COR-L47 (cell line): ENCODE measurements at regions not wholly inside any gene's neighbourhood (a gene's known extent, or its start where the extent isn't known, plus 50 kb on each side); places are given as distances from the start of the nearest gene placed in this dataset.

ENCODE experiments used
- DNase-seq: peaks from one replicate; lab custom pipeline; 2025; lab: John Stamatoyannopoulos, UW

DNA sequence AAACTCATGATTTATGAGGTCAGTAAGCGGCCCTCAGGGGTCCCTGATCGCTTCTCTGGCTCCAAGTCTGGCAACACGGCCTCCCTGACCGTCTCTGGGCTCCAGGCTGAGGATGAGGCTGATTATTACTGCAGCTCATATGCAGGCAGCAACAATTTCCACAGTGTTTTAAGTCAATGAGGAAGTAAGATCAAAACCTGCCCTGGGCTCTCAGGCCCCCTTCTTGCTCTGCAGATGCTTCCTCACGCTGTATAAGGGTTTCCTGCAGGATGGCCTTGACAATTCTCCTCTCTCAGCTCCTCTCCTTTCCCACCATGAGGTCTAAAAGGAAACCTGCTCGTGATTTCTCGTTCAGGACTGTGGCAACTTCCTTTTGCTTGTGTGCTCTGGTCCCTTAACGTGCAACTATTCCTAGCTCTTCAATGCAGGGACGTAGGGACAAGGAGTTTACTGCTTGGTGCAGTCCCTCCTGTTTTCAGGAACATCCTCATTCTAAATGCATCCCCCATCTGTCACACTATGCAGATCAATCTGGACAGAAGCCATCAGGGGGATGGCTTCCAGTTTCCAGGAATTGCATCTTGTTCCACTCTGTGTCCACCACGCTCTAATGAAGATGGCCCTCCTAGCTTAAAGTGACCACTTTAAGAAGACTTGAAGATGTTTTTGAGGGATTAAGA lies 64.3 kb upstream of the IGLL5 start:
- no peak for DNase-seq

DNA sequence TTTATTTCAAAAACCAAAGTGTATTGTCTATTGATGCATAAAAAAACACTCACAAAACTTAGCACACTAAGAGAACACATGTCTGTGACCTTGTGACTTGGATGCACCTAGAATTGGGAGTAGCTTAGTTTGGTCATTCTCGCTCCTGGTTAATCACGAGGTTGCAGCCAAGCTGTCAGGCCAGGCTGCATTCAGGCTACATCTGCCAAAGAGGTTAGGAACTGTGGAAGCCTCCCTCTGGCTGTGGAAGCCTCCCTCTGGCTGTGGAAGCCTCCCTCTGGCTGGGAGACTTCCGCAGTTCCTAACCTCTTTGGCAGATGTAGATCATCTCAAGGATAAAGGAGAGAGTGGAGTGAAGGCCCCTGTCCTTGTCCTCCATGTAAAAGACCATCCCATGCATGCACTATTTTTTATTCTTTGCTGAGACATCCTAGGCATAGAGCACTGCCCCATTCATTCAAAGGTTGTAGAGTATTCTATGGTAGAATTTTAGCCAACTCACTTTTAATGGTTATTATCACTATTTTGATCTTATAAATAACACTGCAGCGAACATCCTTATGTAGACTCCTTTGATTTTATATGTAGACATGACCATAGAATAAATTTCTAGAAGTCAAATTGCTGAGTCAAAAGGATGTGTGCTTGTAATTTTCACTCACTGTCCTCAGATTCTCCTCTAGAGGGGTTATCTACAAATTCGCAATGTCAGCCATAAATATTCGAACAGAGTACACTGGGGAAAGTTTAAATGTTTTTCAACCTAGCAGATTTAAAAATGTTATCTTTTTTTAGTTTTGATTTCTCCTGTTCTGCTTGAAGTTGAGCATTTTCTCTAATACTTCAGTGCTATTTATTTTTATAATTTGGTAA lies 63.0 kb upstream of the IGLL5 start:
- no peak for DNase-seq

DNA sequence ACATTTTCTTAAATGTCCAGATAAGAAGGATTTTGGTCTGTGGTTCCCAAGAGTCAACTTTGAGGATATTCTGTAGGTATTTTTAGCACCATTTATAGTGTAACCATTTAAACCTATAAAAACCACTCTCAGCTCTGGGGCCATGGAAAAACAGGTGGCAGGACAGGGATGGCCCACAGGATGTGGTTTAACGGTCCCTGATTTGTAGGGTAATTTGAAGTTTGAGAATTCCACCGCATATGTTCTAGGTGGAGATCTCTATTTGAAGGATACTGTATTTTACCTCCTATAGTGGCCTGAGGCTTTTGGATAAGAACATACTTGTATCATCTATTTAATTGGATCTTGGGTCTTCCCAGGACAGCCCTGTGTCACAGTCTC lies 62.4 kb upstream of the IGLL5 start:
- no peak for DNase-seq

DNA sequence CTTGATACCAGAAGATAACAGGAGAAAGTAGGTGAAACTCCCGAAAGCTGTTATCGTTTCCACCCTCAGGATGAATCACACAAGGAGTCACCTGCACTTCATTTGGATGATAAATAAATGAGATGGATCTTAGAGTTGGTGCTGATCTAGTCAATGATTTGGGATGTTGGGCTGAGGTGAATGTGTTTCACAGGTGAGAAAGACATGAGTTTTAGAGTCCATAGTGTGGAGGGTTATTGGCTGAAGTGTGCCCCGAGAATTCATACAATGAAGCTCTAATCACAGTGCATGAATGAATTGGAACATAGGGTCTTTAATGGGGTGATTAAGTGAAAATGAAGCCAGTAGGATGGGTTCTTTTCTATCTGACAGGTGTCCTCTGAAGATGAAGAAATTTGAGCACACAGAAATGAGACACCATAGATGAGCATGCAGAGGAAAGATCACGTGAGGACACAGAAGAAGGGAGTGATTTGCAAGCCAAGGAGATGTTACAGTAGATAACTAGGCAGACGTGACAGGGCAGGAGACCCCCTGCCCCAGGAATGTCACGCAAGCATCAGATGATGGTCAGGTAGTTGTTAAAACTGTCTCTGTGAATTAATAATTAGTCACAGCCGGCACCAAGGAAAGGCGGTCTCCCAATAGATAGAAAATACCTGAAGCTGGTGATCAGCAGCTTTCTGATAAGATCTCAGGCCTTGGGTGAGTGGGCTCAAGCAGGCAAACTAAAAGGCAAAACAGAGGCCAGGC lies 60.3 kb upstream of the IGLL5 start:
- no peak for DNase-seq

DNA sequence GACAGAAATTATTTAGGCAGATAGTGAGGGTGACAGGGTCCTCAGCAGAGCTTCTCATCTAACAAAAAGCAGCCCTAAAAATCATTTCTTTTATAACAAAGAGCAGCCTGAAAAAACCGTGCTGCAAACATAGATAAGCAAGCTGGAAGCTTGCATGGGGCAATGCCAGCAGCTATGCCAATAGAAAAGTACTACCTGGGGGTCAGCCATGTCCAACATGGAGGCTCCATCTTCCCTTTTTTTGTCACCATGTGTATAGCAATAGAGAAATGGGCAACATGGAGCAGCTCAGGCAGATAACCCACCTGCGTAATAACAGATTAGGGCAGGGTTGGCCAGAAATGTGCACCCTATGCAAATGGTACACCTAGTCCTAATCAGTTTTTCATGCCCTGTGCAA lies 57.4 kb upstream of the IGLL5 start:
- DNase-seq: no peak

DNA sequence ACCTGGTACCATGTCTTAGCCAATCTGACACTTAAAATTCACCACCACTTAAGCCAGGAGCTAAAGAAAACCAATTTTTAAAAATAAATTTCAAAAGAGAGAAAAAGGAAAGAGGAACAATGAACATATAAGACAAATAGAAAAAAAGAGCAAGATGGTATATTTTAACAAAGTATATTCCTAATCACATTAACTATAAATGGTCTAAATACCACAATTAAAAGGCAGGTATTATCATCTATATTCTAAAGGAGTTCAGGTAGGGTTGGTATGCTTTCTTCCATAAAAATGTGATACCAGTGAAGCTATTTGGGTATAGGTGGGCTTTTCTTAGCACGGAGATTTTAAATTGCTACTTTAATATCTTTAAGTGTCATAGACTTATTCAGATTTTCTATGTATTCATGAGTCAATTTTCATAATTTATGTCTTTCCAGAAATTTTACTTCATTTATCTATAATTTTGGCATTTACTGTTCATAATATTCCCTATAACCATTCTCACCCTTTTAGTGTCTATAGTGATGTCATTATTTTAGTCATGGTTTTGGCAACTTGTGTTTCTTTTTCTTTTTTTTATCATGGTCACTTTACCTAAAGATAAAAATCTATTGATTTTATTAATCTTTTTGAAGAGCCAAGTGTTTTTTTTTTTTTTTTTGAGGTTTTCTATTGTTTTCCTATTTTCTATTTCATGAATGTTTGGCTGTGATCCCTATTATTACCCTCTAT lies 56.5 kb upstream of the IGLL5 start:
- DNase-seq: no peak

DNA sequence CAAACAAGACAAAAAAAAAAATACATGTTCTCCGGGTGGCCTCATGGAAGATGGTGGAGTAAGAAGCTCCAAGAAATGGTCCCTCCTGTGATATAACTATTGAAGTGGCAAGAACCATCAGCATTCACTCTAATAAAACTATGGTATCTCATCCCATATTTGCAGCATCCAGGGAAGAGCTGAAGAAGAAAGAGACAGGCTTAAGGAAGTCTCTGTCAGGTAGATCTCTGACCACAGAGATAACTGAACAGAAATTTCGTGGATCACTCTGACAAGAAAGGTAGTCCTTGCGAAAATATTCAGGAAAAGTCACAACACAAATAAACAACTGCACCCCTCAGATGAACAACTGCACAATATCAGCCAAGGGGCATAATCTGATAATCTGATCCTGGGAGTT lies 54.6 kb upstream of the IGLL5 start:
- no peak for DNase-seq

DNA sequence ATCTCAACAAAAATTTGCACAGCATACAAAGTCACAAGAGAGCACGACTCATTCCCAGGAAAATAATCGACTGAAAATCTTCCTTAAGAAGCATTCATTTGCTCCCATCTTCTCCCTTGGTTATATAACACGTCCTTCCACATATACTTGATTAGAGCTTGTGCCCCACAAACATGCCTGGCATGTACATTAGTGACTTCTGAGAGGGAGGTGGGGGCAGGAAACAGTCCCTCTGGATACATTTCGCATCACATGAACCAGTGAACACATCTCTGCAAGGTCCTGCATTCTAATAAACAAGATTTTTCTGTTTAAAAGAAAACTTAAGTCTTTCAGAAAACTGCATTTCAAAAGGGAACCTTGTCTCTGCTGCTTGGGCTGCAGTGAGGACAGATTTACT lies 54.1 kb upstream of the IGLL5 start:
- no peak for DNase-seq

DNA sequence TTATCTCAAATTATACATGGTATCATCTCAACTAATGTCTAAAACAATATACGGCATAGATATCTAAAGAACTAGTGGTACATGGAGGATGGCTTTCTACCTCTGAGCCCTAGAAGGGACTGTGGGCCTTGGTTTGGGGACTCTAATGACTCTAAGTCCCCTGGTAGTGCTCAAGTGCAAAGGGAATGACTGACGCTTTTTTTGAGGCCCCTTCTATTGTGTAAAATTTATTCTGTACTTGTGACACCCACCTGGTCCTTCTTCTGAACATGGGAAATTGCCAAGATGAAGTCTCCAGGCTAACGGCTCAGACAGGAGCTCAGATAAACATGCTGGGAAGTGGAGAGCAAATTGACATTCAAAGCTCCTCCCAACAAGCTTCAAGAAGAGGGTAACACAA lies 53.4 kb upstream of the IGLL5 start:
- DNase-seq: no peak

DNA sequence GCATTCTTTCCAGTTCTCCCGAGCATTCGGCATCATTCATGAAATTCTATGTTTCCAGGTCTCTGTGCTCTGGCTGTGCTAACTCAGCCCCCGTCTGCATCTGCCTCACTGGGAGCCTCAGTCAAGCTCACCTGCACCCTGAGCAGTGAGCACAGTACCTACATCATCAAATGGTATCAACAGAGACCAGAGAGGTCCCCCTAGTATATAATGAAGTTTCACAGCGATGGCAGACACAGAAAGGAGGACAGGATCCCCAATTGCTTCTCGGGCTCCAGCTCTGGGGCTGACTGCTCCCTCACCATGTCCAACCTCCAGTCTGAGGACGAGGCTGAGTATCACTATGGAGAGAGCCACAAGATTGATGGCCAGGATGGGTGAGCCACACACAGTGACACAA lies 52.8 kb upstream of the IGLL5 start:
- no peak for DNase-seq

DNA sequence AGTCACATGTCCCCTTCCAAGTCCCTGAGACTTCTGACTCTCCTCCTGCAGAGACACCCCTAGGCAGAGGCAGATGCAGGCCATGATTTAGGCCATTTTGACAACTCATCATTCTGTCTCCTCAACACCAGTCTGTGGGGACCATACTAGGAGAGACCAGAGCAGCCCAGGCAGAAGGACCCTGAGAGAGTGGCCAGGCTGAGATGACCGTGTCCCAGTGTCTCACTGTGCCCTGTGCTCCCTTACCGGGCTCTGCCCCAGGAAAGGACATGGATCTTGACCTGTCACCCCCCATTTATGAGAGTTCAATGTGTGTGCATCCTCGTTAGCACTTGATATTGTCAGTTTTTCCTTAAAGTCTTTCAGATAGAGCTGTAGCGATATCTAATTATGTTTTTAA lies 52.4 kb upstream of the IGLL5 start:
- no peak for DNase-seq

DNA sequence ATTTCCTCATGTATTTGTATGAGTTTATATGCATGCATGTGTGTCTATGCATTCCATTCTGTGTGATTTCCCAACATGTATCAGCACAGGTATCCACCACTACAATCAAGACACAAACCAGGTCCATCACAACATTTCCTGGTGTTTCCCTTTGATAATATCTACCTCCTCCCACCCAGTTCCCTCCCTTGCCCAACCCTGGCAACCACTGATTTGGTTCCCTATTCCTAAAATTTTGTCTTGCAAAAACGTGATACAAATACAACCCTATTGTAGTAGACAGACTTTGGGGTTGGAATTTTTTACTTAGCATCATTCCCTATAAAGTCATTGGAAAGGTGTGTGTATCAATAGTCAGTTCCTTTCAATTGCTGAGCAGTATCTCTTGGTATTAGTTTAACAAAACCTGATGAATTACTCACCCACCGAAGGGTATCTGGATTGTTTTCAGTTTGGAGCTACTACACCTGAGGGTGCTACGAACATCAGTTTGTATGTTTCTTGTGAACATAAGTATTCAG lies 51.8 kb upstream of the IGLL5 start:
- DNase-seq: no peak

DNA sequence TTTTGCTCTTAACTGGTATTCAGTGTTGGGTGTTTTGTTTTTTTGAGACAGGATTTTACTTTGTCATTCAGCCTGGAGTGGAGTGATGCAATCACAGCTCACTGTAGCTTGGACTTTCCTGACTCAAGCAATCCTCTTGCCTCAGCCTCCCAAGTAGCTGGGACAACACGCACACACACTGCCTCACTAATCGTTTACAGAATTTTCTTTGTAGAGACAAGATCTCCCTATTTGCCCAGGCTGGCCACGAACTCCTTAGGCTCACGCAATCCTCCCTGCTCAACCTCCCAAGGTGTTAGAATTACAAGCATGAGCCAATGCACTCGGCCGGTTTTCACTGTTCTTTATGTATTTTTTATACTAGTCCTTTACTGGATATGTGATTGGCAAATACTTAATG lies 51.0 kb upstream of the IGLL5 start:
- DNase-seq: no peak
